PC-3 (cell line): ENCODE measurements at regions not wholly inside any gene's neighbourhood (a gene's known extent, or its start where the extent isn't known, plus 50 kb on each side); places are given as distances from the start of the nearest gene placed in this dataset.
"Not testable (repeated sequence)": the region's sequence is repeated elsewhere in the genome, so short reads cannot be mapped to it uniquely, and the experiment has no call there.

ENCODE experiments used
- ATAC-seq: fragments of 200-7000 bp; cut with Tn5 transposase; 2 replicates; pipeline ENCODE4 v1.9.1; 2020; ENCODE audit warnings: mild to moderate bottlenecking, moderate library complexity
- BruUV-seq: library from RNA; stranded (reverse); fragments of 400-500 nt; replicated peaks from 2 replicates; lab custom pipeline; 2021; lab: Mats Ljungman, UMichigan
- CTCF ChIA-PET: fragments of 300-600 bp; sonication (Branson Sonifier 250); formaldehyde crosslinking; loops from one replicate; lab custom pipeline; 2022; ENCODE audit warnings: antibody characterized with exemption; lab: Charles Lee
- POLR2A ChIA-PET: fragments of 300-600 bp; sonication (Branson Sonifier 250); formaldehyde crosslinking; loops from one replicate; lab custom pipeline; 2022; ENCODE audit warnings: antibody characterized with exemption; ENCODE audit not compliant: unreplicated experiment; lab: Charles Lee
- DNase-seq: peaks from one replicate; pipeline ENCODE4 v3.0.0-alpha.2; 2015
- H2AFZ ChIP-seq: fragments of 300-600 bp; sonication (generic); 2 replicates; pipeline ENCODE4 v1.6.0; 2016; ENCODE audit warnings: antibody characterized with exemption, low read length
- H3F3A ChIP-seq: fragments of 300-600 bp; sonication (generic); one replicate; pipeline ENCODE4 v1.6.0; 2017; ENCODE audit warnings: antibody characterized with exemption, low read length, control low read depth, mild to moderate bottlenecking; ENCODE audit not compliant: unreplicated experiment
- H3K27ac ChIP-seq: fragments of 300-600 bp; sonication (generic); 2 replicates; pipeline ENCODE4 v1.5.1; 2016; ENCODE audit warnings: mild to moderate bottlenecking, low read length
- H3K27me3 ChIP-seq: fragments of 300-600 bp; sonication (generic); 2 replicates; pipeline ENCODE4 v1.6.1; 2016; ENCODE audit warnings: low read length, mixed read lengths
- H3K36me3 ChIP-seq: fragments of 300-600 bp; sonication (generic); 2 replicates; pipeline ENCODE4 v1.6.1; 2016; ENCODE audit warnings: low read depth, mixed run types, low read length, mixed read lengths
- H3K4me1 ChIP-seq: fragments of 300-600 bp; sonication (generic); 2 replicates; pipeline ENCODE4 v1.5.1; 2016; ENCODE audit warnings: low read length; ENCODE audit not compliant: insufficient read depth
- H3K4me2 ChIP-seq: fragments of 300-600 bp; sonication (generic); 2 replicates; pipeline ENCODE4 v1.6.0; 2016; ENCODE audit warnings: low read length
- H3K4me3 ChIP-seq: fragments of 300-600 bp; sonication (generic); 2 replicates; pipeline ENCODE4 v1.5.1; 2016; ENCODE audit warnings: mild to moderate bottlenecking, low read length, mixed read lengths
- H3K79me2 ChIP-seq: fragments of 300-600 bp; sonication (generic); 2 replicates; pipeline ENCODE4 v1.6.1; 2017; ENCODE audit warnings: low read length, mixed read lengths
- H3K9ac ChIP-seq: fragments of 300-600 bp; sonication (generic); 2 replicates; pipeline ENCODE4 v1.6.0; 2016; ENCODE audit warnings: mild to moderate bottlenecking, low read length
- H3K9me2 ChIP-seq: fragments of 300-600 bp; sonication (generic); replicated peaks from 2 replicates; pipeline ENCODE4 v1.6.1; 2016; ENCODE audit warnings: mixed run types, low read length, mixed read lengths
- H3K9me3 ChIP-seq: fragments of 300-600 bp; sonication (generic); 2 replicates; pipeline ENCODE4 v1.6.1; 2016; ENCODE audit warnings: low read length, mixed read lengths
- H4K20me1 ChIP-seq: fragments of 300-600 bp; sonication (generic); 2 replicates; pipeline ENCODE4 v1.6.1; 2016; ENCODE audit warnings: low read length, mixed read lengths
- EZH2 ChIP-seq: fragments of 300-600 bp; sonication (generic); IDR thresholded peaks from one replicate; pipeline ENCODE4 v1.6.1; 2017; ENCODE audit warnings: antibody characterized with exemption, mild to moderate bottlenecking, low read length; ENCODE audit not compliant: unreplicated experiment
- EZH2phosphoT487 ChIP-seq: fragments of 300-600 bp; sonication (generic); IDR thresholded peaks from 2 replicates; pipeline ENCODE4 v1.6.1; 2018; ENCODE audit warnings: mild to moderate bottlenecking, antibody characterized with exemption, low read length, borderline replicate concordance
- intact Hi-C: fragments of 100-400 bp; cut with micrococcal nuclease; formaldehyde crosslinking; loops from 2 replicates; pipeline ENCODE4 v1.9.0; 2023
- TF ChIP-seq, protein P1 (sequence below): fragments of 300-600 bp; sonication (generic); conservative IDR thresholded peaks from 2 replicates; pipeline ENCODE4 v1.5.1; 2017; ENCODE audit warnings: antibody characterized with exemption, low read depth, mild to moderate bottlenecking, low read length

DNA sequence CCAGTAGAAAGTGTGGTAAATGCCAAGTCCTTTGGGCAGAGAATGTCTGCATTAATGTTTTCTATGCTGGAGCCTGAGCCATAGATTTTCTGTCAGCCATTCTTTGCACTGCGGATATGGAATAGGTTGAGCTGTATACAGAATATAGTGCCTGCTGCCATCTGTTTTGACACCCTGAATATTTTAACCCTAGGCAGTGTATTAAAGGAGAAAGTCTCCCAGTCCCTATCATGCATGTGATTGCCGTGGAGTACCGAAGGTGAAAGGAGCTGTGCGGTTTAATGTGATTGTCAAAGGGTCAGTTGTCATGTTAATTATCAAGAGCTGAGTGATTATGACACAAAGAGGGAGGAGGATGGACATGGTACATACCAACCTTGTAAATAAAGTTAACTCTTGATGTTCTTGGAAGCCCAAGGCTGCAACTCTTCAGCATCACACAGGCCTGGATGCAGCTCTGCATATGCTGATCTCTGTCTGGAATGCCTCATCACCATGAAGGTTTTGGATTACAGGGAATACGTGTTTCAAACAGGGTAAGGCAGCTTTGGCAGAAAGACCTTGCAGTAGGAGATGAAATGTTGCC lies 247.1 kb upstream of the ELAVL2 start:
- ATAC-seq, result no peak
- DNase-seq, result no peak
- no peaks in the 10 kb centered on the region for H4K20me1 ChIP-seq
- no peaks in the 10 kb centered on the region for H3K9me3 ChIP-seq
- H2AFZ ChIP-seq, result no peak overlapping the region
- H3K4me3 ChIP-seq, result no peak overlapping the region
- H3K4me2 ChIP-seq, result no peak overlapping the region
- no peaks in the 10 kb centered on the region for H3K9me2 ChIP-seq
- no peaks in the 10 kb centered on the region for H3K79me2 ChIP-seq
- H3K9ac ChIP-seq, result no peak overlapping the region
- H3K36me3 ChIP-seq, result no peaks in the 10 kb centered on the region
- POLR2A ChIA-PET, result no interaction called here
- H3K27me3 ChIP-seq, result no peaks in the 10 kb centered on the region
- no TSS peak for BruUV-seq
- no peak overlapping the region for H3K27ac ChIP-seq
- H3K4me1 ChIP-seq, result no peaks in the 10 kb centered on the region
- intact Hi-C loops, result no loop called here
- H3F3A ChIP-seq, result no peaks in the 10 kb centered on the region
- CTCF ChIA-PET, result no interaction called here
- TF ChIP-seq, protein P1, sequence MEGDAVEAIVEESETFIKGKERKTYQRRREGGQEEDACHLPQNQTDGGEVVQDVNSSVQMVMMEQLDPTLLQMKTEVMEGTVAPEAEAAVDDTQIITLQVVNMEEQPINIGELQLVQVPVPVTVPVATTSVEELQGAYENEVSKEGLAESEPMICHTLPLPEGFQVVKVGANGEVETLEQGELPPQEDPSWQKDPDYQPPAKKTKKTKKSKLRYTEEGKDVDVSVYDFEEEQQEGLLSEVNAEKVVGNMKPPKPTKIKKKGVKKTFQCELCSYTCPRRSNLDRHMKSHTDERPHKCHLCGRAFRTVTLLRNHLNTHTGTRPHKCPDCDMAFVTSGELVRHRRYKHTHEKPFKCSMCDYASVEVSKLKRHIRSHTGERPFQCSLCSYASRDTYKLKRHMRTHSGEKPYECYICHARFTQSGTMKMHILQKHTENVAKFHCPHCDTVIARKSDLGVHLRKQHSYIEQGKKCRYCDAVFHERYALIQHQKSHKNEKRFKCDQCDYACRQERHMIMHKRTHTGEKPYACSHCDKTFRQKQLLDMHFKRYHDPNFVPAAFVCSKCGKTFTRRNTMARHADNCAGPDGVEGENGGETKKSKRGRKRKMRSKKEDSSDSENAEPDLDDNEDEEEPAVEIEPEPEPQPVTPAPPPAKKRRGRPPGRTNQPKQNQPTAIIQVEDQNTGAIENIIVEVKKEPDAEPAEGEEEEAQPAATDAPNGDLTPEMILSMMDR, result no peak
- TF ChIP-seq EZH2phosphoT487, result no peak
- TF ChIP-seq EZH2, result no peak

GRCh38 chr9:24071716-24072115 lies 245.7 kb upstream of the ELAVL2 start:
- no TSS peak for BruUV-seq
- ChIA-PET CTCF (no interaction called here), POLR2A (no interaction called here)
- no peaks in the 10 kb centered on the region for H3K9me3 ChIP-seq
- no peak overlapping the region for H2AFZ ChIP-seq
- no peak overlapping the region for H3K27ac ChIP-seq
- H4K20me1 ChIP-seq, result no peaks in the 10 kb centered on the region
- H3K4me1 ChIP-seq, result no peaks in the 10 kb centered on the region
- intact Hi-C loops, result no loop called here
- no peak overlapping the region for H3K4me3 ChIP-seq
- no peak overlapping the region for H3K4me2 ChIP-seq
- H3K79me2 ChIP-seq, result no peaks in the 10 kb centered on the region
- TF ChIP-seq, protein P1, result no peak
- H3K27me3 ChIP-seq, result no peaks in the 10 kb centered on the region
- DNase-seq (no peak), ATAC-seq (no peak)
- H3K9ac ChIP-seq, result no peak overlapping the region
- no peaks in the 10 kb centered on the region for H3K9me2 ChIP-seq
- no peaks in the 10 kb centered on the region for H3K36me3 ChIP-seq
- H3F3A ChIP-seq, result no peaks in the 10 kb centered on the region

GRCh38 chr9:24071091-24071490 lies 245.1 kb upstream of the ELAVL2 start:
- no peaks in the 10 kb centered on the region for H3F3A ChIP-seq
- no peak overlapping the region for H3K4me3 ChIP-seq
- H3K27me3 ChIP-seq, result no peaks in the 10 kb centered on the region
- TF ChIP-seq EZH2phosphoT487 (no peak), EZH2 (no peak)
- TF ChIP-seq, protein P1, result no peak
- no peak overlapping the region for H3K9ac ChIP-seq
- H2AFZ ChIP-seq, result no peak overlapping the region
- BruUV-seq, result no TSS peak
- H3K36me3 ChIP-seq, result no peaks in the 10 kb centered on the region
- ChIA-PET CTCF (no interaction called here), POLR2A (no interaction called here)
- ATAC-seq, result no peak
- H3K27ac ChIP-seq, result no peak overlapping the region
- no peak for DNase-seq
- H4K20me1 ChIP-seq, result no peaks in the 10 kb centered on the region
- no peak overlapping the region for H3K4me2 ChIP-seq
- no peaks in the 10 kb centered on the region for H3K9me2 ChIP-seq
- H3K79me2 ChIP-seq, result no peaks in the 10 kb centered on the region
- intact Hi-C loops, result no loop called here
- no peaks in the 10 kb centered on the region for H3K9me3 ChIP-seq
- H3K4me1 ChIP-seq, result no peaks in the 10 kb centered on the region

GRCh38 chr9:24067107-24067506 lies 241.1 kb upstream of the ELAVL2 start:
- ATAC-seq, H3K4me3 ChIP-seq, H3K4me2 ChIP-seq, H3K9ac ChIP-seq, H3K79me2 ChIP-seq, CTCF ChIA-PET, intact Hi-C loops, H3K9me3 ChIP-seq, H3K27me3 ChIP-seq, DNase-seq, H3F3A ChIP-seq, H3K36me3 ChIP-seq, H3K4me1 ChIP-seq, H3K9me2 ChIP-seq, H4K20me1 ChIP-seq, H2AFZ ChIP-seq, BruUV-seq, H3K27ac ChIP-seq, POLR2A ChIA-PET: not testable (repeated sequence)
